Right lobe of liver (tissue), 4 donors: ENCODE measurements at regions not wholly inside any gene's neighbourhood (a gene's known extent, or its start where the extent isn't known, plus 50 kb on each side); places are given as distances from the start of the nearest gene placed in this dataset.

Experiments
- CTCF ChIP-seq, 4 donors: fragments of 200-600 bp in 3 of 4; fragments of 450-650 bp in 1 of 4; IDR thresholded peaks; one replicate each; pipeline versions ENCODE4 v1.5.1 to v1.8.0; 2016 to 2022; ENCODE audit warnings: antibody characterized with exemption in 4 of 4, mild to moderate bottlenecking in 2 of 4
- POLR2A ChIP-seq: fragments of 450-650 bp; IDR thresholded peaks from one replicate; pipeline ENCODE4 v1.6.1; 2017; ENCODE audit warnings: antibody characterized with exemption, mild to moderate bottlenecking
- donor health status: DM: no; HTN: no; CAD: no.
- donor health status: DM: no; HTN: no; CAD: no.
- donor health status: DM: no; HTN: yes; CAD: no.

GRCh38 chr13:62633448-62633847 is 1217.8 kb upstream of the PCDH20 start:
- TF ChIP-seq CTCF (IDR thresholded peaks at IDR 0.05) = no peak
- no peak for TF ChIP-seq POLR2A
